ENCODE measurements at regions not wholly inside any gene's neighbourhood (a gene's known extent, or its start where the extent isn't known, plus 50 kb on each side); places are given as distances from the start of the nearest gene placed in this dataset.

GRCh38 chr6:21444711-21445260 lies 148.8 kb upstream of the SOX4 start:
- TF ChIP-seq POLR2AphosphoS5 (IDR thresholded peaks at IDR 0.05) = no peak
- TF ChIP-seq, protein P1, sequence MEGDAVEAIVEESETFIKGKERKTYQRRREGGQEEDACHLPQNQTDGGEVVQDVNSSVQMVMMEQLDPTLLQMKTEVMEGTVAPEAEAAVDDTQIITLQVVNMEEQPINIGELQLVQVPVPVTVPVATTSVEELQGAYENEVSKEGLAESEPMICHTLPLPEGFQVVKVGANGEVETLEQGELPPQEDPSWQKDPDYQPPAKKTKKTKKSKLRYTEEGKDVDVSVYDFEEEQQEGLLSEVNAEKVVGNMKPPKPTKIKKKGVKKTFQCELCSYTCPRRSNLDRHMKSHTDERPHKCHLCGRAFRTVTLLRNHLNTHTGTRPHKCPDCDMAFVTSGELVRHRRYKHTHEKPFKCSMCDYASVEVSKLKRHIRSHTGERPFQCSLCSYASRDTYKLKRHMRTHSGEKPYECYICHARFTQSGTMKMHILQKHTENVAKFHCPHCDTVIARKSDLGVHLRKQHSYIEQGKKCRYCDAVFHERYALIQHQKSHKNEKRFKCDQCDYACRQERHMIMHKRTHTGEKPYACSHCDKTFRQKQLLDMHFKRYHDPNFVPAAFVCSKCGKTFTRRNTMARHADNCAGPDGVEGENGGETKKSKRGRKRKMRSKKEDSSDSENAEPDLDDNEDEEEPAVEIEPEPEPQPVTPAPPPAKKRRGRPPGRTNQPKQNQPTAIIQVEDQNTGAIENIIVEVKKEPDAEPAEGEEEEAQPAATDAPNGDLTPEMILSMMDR (IDR thresholded peaks at IDR 0.05) = no peak
